ENCODE measurements at regions not wholly inside any gene's neighbourhood (a gene's known extent, or its start where the extent isn't known, plus 50 kb on each side); places are given as distances from the start of the nearest gene placed in this dataset.

DNA sequence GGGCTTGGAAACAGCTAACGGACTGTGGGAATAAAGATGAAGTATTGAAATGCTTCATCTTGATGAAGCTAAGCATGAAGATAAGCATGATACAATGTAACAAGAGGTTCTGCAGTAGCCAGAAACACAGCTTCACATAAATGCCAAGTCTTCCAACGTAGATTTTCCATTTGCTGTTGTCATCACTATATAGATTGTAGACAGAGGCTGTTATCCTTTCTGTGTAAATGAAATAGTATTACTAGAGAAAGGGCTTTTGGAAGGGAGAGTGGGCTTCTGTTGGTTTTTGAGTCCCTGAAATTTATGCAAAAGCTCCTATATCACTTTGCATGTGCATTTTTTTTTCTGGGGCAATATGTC, 649.0 kb downstream of the RNF144B start:
- TF ChIP-seq GATAD2A (IDR thresholded peaks at IDR 0.05), result no peak
- TF ChIP-seq TCF7 (IDR thresholded peaks at IDR 0.05; ENCODE audit: borderline replicate concordance), result no peak
- TF ChIP-seq ZFP36 (IDR thresholded peaks at IDR 0.05; ENCODE audit: low read depth, low read length, partially characterized antibody), result no peak
- TF ChIP-seq, protein P1, sequence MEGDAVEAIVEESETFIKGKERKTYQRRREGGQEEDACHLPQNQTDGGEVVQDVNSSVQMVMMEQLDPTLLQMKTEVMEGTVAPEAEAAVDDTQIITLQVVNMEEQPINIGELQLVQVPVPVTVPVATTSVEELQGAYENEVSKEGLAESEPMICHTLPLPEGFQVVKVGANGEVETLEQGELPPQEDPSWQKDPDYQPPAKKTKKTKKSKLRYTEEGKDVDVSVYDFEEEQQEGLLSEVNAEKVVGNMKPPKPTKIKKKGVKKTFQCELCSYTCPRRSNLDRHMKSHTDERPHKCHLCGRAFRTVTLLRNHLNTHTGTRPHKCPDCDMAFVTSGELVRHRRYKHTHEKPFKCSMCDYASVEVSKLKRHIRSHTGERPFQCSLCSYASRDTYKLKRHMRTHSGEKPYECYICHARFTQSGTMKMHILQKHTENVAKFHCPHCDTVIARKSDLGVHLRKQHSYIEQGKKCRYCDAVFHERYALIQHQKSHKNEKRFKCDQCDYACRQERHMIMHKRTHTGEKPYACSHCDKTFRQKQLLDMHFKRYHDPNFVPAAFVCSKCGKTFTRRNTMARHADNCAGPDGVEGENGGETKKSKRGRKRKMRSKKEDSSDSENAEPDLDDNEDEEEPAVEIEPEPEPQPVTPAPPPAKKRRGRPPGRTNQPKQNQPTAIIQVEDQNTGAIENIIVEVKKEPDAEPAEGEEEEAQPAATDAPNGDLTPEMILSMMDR (IDR thresholded peaks at IDR 0.05 in 2 of 3, conservative IDR thresholded peaks at IDR 0.05 in 1 of 3; ENCODE audit: insufficient read depth in 2 of 3, low read depth in 1 of 3, low read length in 3 of 3), result no peak
- TF ChIP-seq HNRNPK (IDR thresholded peaks at IDR 0.05; ENCODE audit: low read depth, low read length, poor library complexity, severe bottlenecking), result no peak
- no peak for TF ChIP-seq ZKSCAN1 (IDR thresholded peaks at IDR 0.05; ENCODE audit: low read depth, low read length)
